NCI-H2171 treated with DMSO at 0.1 percent for 48 hours (cell line): ENCODE measurements at regions not wholly inside any gene's neighbourhood (a gene's known extent, or its start where the extent isn't known, plus 50 kb on each side); places are given as distances from the start of the nearest gene placed in this dataset.
"Not testable (repeated sequence)": the region's sequence is repeated elsewhere in the genome, so short reads cannot be mapped to it uniquely, and the experiment has no call there.

Experiments used
- DNase-seq: peaks from one replicate; lab custom pipeline; 2025; lab: John Stamatoyannopoulos, UW

GRCh38 chr2:14752295-14752694 is 119.8 kb downstream of the LRATD1 start:
- no peak for DNase-seq

- DNase-seq = no peak
Observed at GRCh38 chr2:14756122-14756541, 123.6 kb downstream of the LRATD1 start.

GRCh38 chr2:14756981-14757657 is 124.6 kb downstream of the LRATD1 start:
- DNase-seq = no peak

GRCh38 chr2:14759082-14759481 is 126.6 kb downstream of the LRATD1 start:
- no peak for DNase-seq

- no peak for DNase-seq
Observed at GRCh38 chr2:14760169-14760568, 127.7 kb downstream of the LRATD1 start.

- peak; percentile 28 for DNase-seq
Observed at GRCh38 chr2:14761118-14761517, 128.6 kb downstream of the LRATD1 start.

- DNase-seq = no peak
Observed at GRCh38 chr2:14773696-14774095, 141.2 kb downstream of the LRATD1 start.

GRCh38 chr2:14774436-14774968 is 142.0 kb downstream of the LRATD1 start:
- peak; percentile 25 for DNase-seq

GRCh38 chr2:14776216-14776615 is 143.7 kb downstream of the LRATD1 start:
- no peak for DNase-seq

- no peak for DNase-seq
Observed at GRCh38 chr2:14778015-14778414, 145.5 kb downstream of the LRATD1 start.

GRCh38 chr2:14779252-14779651 is 146.7 kb downstream of the LRATD1 start:
- no peak for DNase-seq

GRCh38 chr2:14781142-14781541 is 148.6 kb downstream of the LRATD1 start:
- DNase-seq = no peak

GRCh38 chr2:14788814-14789213 is 156.3 kb downstream of the LRATD1 start:
- not testable (repeated sequence) for DNase-seq

GRCh38 chr2:14790041-14790640 is 157.6 kb downstream of the LRATD1 start:
- no peak for DNase-seq

GRCh38 chr2:14803994-14804393 is 171.5 kb downstream of the LRATD1 start:
- DNase-seq = no peak

GRCh38 chr2:14804902-14805301 is 172.4 kb downstream of the LRATD1 start:
- DNase-seq = no peak

GRCh38 chr2:14806613-14807012 is 174.1 kb downstream of the LRATD1 start:
- no peak for DNase-seq

GRCh38 chr2:14815201-14815600 is 182.7 kb downstream of the LRATD1 start:
- no peak for DNase-seq

GRCh38 chr2:14816069-14817060 is 183.8 kb downstream of the LRATD1 start:
- no peak for DNase-seq

- no peak for DNase-seq
Observed at GRCh38 chr2:14817848-14818247, 185.3 kb downstream of the LRATD1 start.

- no peak for DNase-seq
Observed at GRCh38 chr2:14826518-14826917, 194.0 kb downstream of the LRATD1 start.
